HCT116 (cell line): ENCODE measurements at regions not wholly inside any gene's neighbourhood (a gene's known extent, or its start where the extent isn't known, plus 50 kb on each side); places are given as distances from the start of the nearest gene placed in this dataset.

Experiments used
- ATAC-seq: fragments of 200-7000 bp; cut with Tn5 transposase; 2 replicates; pipeline ENCODE4 v1.9.1; 2020; ENCODE audit warnings: mild to moderate bottlenecking, moderate library complexity
- BruUV-seq: library from RNA; stranded (reverse); fragments of 400-500 nt; replicated peaks from 2 replicates; lab custom pipeline; 2021; lab: Mats Ljungman, UMichigan
- CTCF ChIA-PET: fragments of 300-600 bp; sonication (Branson Sonifier 250); formaldehyde crosslinking; loops from one replicate; lab custom pipeline; 2021; ENCODE audit warnings: antibody characterized with exemption; lab: Charles Lee
- POLR2A ChIA-PET: fragments of 300-600, 350-600 bp; sonication (Branson Sonifier 250); formaldehyde crosslinking; loops from one replicate; lab custom pipeline; 2021; ENCODE audit warnings: antibody characterized with exemption; lab: Charles Lee
- RAD21 ChIA-PET, 2 experiments: fragments of 300-600 bp; sonication (Branson Sonifier 250); formaldehyde crosslinking; loops; one replicate each; lab custom pipeline; 2023; ENCODE audit warnings: low total read pairs in 2 of 2; ENCODE audit not compliant: uncharacterized antibody in 2 of 2, unreplicated experiment in 2 of 2, low non-redundant PET in 1 of 2; lab: Charles Lee
- DNase-seq: peaks from one replicate; pipeline ENCODE4 v3.0.0-alpha.2; 2010; ENCODE audit warnings: low read depth, low spot score
- H2AFZ ChIP-seq: fragments of 200-600 bp; shearing (Covaris generic), sonication (generic); 2 replicates; pipeline ENCODE4 v1.6.1; 2017; ENCODE audit warnings: low read depth, mixed run types, mixed read lengths, antibody characterized with exemption, low read length; ENCODE audit not compliant: poor library complexity, severe bottlenecking
- H3K27ac ChIP-seq: 2 replicates; pipeline ENCODE4 v1.5.1; 2012; ENCODE audit warnings: low read depth, low read length
- H3K27me3 ChIP-seq: fragments of 200-600 bp; sonication (generic); 2 replicates; pipeline ENCODE4 v1.6.1; 2016; ENCODE audit warnings: mixed run types, low read length, mixed read lengths; ENCODE audit not compliant: insufficient read depth
- H3K36me3 ChIP-seq, 2 experiments: fragments of 200-500 bp in 1 of 2; fragments of 200-600 bp in 1 of 2; sonication (Bioruptor generic) in 1 of 2; sonication (generic) in 1 of 2; 2 replicates each; pipeline versions ENCODE4 v1.5.1 to v1.6.1; 2014 to 2016; ENCODE audit warnings: low read length in 2 of 2, inconsistent platforms in 1 of 2, mixed read lengths in 1 of 2, mixed run types in 1 of 2; ENCODE audit not compliant: insufficient read depth in 2 of 2, control insufficient read depth in 1 of 2
- H3K4me1 ChIP-seq, 2 experiments: fragments of 200-600 bp in 1 of 2; sonication (generic) in 1 of 2; 2 replicates each; pipeline versions ENCODE4 v1.5.1 to v1.6.1; 2012 to 2017; ENCODE audit warnings: low read length in 2 of 2, inconsistent platforms in 1 of 2, mild to moderate bottlenecking in 1 of 2, mixed read lengths in 1 of 2, mixed run types in 1 of 2, moderate library complexity in 1 of 2; ENCODE audit not compliant: insufficient read depth in 2 of 2, control insufficient read depth in 1 of 2
- H3K4me2 ChIP-seq: fragments of 200-600 bp; sonication (generic); 2 replicates; pipeline ENCODE4 v1.6.1; 2017; ENCODE audit warnings: mixed run types, low read length, mixed read lengths
- H3K4me3 ChIP-seq, 2 experiments: fragments of 200-600 bp in 1 of 2; sonication (generic) in 1 of 2; replicated peaks in 1 of 2; 2 replicates each; pipeline ENCODE4 v1.5.1; 2011 to 2016; ENCODE audit warnings: low read length in 2 of 2, control low read depth in 1 of 2, low read depth in 1 of 2, mild to moderate bottlenecking in 1 of 2, mixed read lengths in 1 of 2, mixed run types in 1 of 2
- H3K79me2 ChIP-seq: fragments of 200-600 bp; sonication (generic); 2 replicates; pipeline ENCODE4 v1.6.1; 2017; ENCODE audit warnings: mild to moderate bottlenecking, mixed run types, low read length, moderate library complexity, mixed read lengths; ENCODE audit not compliant: insufficient read depth
- H3K9ac ChIP-seq: fragments of 200-600 bp; sonication (generic); 2 replicates; pipeline ENCODE4 v1.6.1; 2016; ENCODE audit warnings: low read length, mixed read lengths
- H3K9me2 ChIP-seq: fragments of 200-600 bp; sonication (generic), shearing (Covaris generic); 2 replicates; pipeline ENCODE4 v1.6.1; 2017; ENCODE audit warnings: mixed run types, mild to moderate bottlenecking, moderate library complexity; ENCODE audit not compliant: insufficient read depth
- H3K9me3 ChIP-seq, 2 experiments: fragments of 200-500 bp in 1 of 2; fragments of 200-600 bp in 1 of 2; sonication (Bioruptor generic) in 1 of 2; sonication (generic) in 1 of 2; 2 replicates each; pipeline ENCODE4 v1.6.1; 2014 to 2017; ENCODE audit warnings: low read length in 2 of 2, mixed read lengths in 2 of 2, inconsistent platforms in 1 of 2, low read depth in 1 of 2, mild to moderate bottlenecking in 1 of 2, mixed run types in 1 of 2, moderate library complexity in 1 of 2; ENCODE audit not compliant: control insufficient read depth in 1 of 2, insufficient read depth in 1 of 2
- H4K20me1 ChIP-seq: fragments of 200-600 bp; sonication (generic), shearing (Covaris generic); 2 replicates; pipeline ENCODE4 v1.6.1; 2017; ENCODE audit warnings: mixed run types, mild to moderate bottlenecking, moderate library complexity; ENCODE audit not compliant: insufficient read depth
- EGR1 ChIP-seq: IDR thresholded peaks from 2 replicates; pipeline ENCODE4 v1.6.1; 2012; ENCODE audit warnings: low read depth
- ELF1 ChIP-seq: IDR thresholded peaks from 2 replicates; pipeline ENCODE4 v1.6.1; 2012; ENCODE audit warnings: low read depth, borderline replicate concordance
- EZH2 ChIP-seq: fragments of 200-600 bp; sonication (generic); IDR thresholded peaks from 2 replicates; pipeline ENCODE4 v1.6.1; 2017; ENCODE audit warnings: antibody characterized with exemption, mixed run types
- POLR2A ChIP-seq: IDR thresholded peaks from 2 replicates; pipeline ENCODE4 v1.7.0; 2011; ENCODE audit warnings: borderline replicate concordance; ENCODE audit not compliant: insufficient read depth, insufficient read length; ENCODE audit errors: extremely low read depth
- RAD21 ChIP-seq: IDR thresholded peaks from 2 replicates; pipeline ENCODE4 v1.6.1; 2012; ENCODE audit warnings: low read depth, mild to moderate bottlenecking
- ZFX ChIP-seq: fragments of 450-650 bp; IDR thresholded peaks from 2 replicates; pipeline ENCODE4 v1.6.1; 2017
- intact Hi-C: fragments of 100-400 bp; cut with micrococcal nuclease; formaldehyde crosslinking; loops from 2 replicates; pipeline ENCODE4 v1.10.0; 2022
- TF ChIP-seq, protein P1 (sequence below), 3 experiments: fragments of 200-600 bp in 1 of 3; sonication (generic) in 1 of 3; IDR thresholded peaks in 2 of 3; conservative IDR thresholded peaks in 1 of 3; 2 replicates each; pipeline ENCODE4 v1.5.1; 2012 to 2017; ENCODE audit warnings: low read depth in 2 of 3, low read length in 2 of 3, antibody characterized with exemption in 1 of 3, borderline replicate concordance in 1 of 3, control low read depth in 1 of 3, mild to moderate bottlenecking in 1 of 3, mixed read lengths in 1 of 3, mixed run types in 1 of 3, moderate library complexity in 1 of 3; ENCODE audit not compliant: insufficient read depth in 1 of 3
- TF ChIP-seq, protein P2 (sequence below): IDR thresholded peaks from 2 replicates; pipeline ENCODE4 v1.6.1; 2012; ENCODE audit warnings: low read depth
- TF ChIP-seq, protein P3 (sequence below): IDR thresholded peaks from 2 replicates; pipeline ENCODE4 v1.6.1; 2012
- TF ChIP-seq, protein P4 (sequence below): IDR thresholded peaks from 2 replicates; pipeline ENCODE4 v1.6.1; 2011; ENCODE audit warnings: mild to moderate bottlenecking, low read length, moderate library complexity; ENCODE audit not compliant: insufficient replicate concordance; ENCODE audit errors: extremely low read depth

DNA sequence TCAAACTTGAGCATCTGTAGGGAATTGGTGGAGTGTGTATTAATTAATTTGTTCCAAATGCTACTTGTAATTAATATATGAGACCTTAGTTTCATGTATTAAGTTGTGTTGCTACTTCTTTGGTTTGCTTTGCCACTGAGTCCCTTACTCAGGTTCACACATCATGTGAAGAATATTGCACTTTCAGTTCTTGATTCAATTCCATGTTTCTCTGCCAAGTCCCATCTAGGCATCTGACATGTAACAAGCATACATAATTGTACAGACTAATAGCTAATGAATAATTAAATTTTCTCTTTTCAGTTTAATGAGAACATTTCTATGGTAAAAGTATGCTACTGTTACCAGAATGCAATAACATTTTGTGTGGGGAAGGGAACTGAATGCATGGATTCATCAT, 640.0 kb downstream of the TMTC2 start:
- intact Hi-C loops: no loop called here

More for the DNA sequence above, 640.0 kb downstream of the TMTC2 start:
- RAD21 ChIA-PET: no interaction called here
- Histone ChIP-seq H3K4me1 (no peaks in the 10 kb centered on the region), H2AFZ (no peak overlapping the region), H4K20me1 (no peaks in the 10 kb centered on the region), H3K36me3 (no peaks in the 10 kb centered on the region), H3K9me3 (no peaks in the 10 kb centered on the region), H3K9ac (no peak overlapping the region), H3K9me2 (no peaks in the 10 kb centered on the region), H3K4me3 (no peak overlapping the region), H3K79me2 (no peaks in the 10 kb centered on the region), H3K27me3 (no peaks in the 10 kb centered on the region), H3K4me2 (no peak overlapping the region), H3K27ac (no peak overlapping the region)
- DNase-seq: no peak
- POLR2A ChIA-PET: no interaction called here
- CTCF ChIA-PET: no interaction called here
- ATAC-seq: no peak
- TF ChIP-seq, protein P1, sequence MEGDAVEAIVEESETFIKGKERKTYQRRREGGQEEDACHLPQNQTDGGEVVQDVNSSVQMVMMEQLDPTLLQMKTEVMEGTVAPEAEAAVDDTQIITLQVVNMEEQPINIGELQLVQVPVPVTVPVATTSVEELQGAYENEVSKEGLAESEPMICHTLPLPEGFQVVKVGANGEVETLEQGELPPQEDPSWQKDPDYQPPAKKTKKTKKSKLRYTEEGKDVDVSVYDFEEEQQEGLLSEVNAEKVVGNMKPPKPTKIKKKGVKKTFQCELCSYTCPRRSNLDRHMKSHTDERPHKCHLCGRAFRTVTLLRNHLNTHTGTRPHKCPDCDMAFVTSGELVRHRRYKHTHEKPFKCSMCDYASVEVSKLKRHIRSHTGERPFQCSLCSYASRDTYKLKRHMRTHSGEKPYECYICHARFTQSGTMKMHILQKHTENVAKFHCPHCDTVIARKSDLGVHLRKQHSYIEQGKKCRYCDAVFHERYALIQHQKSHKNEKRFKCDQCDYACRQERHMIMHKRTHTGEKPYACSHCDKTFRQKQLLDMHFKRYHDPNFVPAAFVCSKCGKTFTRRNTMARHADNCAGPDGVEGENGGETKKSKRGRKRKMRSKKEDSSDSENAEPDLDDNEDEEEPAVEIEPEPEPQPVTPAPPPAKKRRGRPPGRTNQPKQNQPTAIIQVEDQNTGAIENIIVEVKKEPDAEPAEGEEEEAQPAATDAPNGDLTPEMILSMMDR (IDR thresholded peaks at IDR 0.05 in 2 of 3, conservative IDR thresholded peaks at IDR 0.05 in 1 of 3; ENCODE audit: borderline replicate concordance in 1 of 3, insufficient read depth in 1 of 3, low read depth in 2 of 3, low read length in 2 of 3): no peak
- TF ChIP-seq ZFX: no peak
- TF ChIP-seq, protein P2, sequence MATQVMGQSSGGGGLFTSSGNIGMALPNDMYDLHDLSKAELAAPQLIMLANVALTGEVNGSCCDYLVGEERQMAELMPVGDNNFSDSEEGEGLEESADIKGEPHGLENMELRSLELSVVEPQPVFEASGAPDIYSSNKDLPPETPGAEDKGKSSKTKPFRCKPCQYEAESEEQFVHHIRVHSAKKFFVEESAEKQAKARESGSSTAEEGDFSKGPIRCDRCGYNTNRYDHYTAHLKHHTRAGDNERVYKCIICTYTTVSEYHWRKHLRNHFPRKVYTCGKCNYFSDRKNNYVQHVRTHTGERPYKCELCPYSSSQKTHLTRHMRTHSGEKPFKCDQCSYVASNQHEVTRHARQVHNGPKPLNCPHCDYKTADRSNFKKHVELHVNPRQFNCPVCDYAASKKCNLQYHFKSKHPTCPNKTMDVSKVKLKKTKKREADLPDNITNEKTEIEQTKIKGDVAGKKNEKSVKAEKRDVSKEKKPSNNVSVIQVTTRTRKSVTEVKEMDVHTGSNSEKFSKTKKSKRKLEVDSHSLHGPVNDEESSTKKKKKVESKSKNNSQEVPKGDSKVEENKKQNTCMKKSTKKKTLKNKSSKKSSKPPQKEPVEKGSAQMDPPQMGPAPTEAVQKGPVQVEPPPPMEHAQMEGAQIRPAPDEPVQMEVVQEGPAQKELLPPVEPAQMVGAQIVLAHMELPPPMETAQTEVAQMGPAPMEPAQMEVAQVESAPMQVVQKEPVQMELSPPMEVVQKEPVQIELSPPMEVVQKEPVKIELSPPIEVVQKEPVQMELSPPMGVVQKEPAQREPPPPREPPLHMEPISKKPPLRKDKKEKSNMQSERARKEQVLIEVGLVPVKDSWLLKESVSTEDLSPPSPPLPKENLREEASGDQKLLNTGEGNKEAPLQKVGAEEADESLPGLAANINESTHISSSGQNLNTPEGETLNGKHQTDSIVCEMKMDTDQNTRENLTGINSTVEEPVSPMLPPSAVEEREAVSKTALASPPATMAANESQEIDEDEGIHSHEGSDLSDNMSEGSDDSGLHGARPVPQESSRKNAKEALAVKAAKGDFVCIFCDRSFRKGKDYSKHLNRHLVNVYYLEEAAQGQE: no peak
- TF ChIP-seq RAD21: no peak
- TF ChIP-seq, protein P3, sequence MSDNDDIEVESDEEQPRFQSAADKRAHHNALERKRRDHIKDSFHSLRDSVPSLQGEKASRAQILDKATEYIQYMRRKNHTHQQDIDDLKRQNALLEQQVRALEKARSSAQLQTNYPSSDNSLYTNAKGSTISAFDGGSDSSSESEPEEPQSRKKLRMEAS: no peak
- no peak for TF ChIP-seq POLR2A
- TF ChIP-seq, protein P4, sequence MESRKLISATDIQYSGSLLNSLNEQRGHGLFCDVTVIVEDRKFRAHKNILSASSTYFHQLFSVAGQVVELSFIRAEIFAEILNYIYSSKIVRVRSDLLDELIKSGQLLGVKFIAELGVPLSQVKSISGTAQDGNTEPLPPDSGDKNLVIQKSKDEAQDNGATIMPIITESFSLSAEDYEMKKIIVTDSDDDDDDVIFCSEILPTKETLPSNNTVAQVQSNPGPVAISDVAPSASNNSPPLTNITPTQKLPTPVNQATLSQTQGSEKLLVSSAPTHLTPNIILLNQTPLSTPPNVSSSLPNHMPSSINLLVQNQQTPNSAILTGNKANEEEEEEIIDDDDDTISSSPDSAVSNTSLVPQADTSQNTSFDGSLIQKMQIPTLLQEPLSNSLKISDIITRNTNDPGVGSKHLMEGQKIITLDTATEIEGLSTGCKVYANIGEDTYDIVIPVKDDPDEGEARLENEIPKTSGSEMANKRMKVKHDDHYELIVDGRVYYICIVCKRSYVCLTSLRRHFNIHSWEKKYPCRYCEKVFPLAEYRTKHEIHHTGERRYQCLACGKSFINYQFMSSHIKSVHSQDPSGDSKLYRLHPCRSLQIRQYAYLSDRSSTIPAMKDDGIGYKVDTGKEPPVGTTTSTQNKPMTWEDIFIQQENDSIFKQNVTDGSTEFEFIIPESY: no peak
- no peak for TF ChIP-seq EGR1
- no peak for TF ChIP-seq ELF1
- TF ChIP-seq EZH2: no peak
- BruUV-seq: no TSS peak
